CMK (cell line): ENCODE measurements at regions not wholly inside any gene's neighbourhood (a gene's known extent, or its start where the extent isn't known, plus 50 kb on each side); places are given as distances from the start of the nearest gene placed in this dataset.

Experiments used
- DNase-seq: peaks from one replicate; pipeline ENCODE4 v3.0.0-alpha.2; 2010; ENCODE audit warnings: low read depth

DNA sequence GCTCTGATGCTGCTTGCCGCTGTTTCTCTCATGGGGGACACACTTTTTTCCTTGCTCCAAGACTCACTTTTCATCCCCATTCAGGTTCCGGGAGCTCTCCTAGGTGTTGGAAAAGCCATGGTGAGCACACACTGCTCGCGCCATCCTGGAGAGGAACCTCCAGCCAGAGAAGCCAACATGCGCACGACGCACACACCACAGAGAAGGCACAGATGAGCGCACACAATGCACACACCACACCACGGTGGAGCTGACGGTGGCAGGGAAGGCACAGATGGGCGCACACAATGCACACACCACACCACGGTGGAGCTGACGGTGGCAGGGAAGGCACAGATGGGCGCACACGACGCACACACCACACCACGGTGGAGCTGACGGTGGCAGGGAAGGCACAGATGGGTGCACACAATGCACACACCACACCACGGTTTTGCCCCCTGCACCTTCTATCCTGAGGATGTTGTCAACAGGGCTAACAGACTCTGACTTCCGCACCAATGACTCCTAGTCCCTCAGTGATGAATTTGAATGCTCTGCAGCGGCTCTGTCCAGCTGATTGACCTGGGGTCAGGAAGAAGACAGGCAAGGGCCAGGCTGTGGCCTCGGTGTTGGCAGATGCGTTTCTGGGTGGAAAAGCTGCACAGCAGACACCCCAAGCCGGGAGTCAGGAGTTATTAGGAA lies 154.7 kb downstream of the ERMARD start:
- no peak for DNase-seq

DNA sequence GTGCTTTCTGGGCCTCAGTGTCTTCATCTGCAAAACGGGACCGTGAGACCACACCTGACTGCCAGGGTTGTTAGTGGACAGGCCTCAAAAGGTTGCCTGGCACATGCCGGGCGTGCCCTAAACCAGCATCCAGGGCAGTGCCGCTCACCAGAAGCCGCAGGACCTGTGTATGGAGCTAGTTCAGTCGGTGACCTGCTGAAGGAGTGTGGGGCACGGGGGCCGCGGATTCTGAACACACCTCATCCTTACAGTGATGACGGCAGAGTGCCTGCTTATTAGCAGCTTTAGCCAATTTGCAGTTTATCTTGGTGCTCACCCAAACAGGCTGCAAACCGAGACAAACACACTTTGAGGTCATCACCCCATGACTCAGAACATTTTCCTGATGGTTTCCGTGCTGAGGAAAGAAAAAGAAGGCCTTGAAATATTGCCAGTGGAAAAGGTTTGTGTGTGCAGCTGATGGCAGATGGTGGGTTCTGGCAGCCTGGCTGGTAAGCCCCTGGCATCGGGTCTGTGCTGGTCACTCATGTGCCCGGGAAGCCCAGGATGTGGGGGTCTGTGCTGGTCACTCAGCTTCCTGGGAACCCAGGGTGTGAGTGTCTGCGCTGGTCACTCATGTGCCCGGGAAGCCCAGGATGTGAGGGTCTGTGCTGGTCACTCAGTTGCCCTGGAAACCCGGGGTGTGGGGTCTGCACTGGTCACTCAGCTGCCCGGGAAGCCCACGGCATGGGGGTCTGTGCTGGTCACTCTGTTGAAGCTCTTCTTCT lies 153.8 kb downstream of the ERMARD start:
- DNase-seq, result no peak

DNA sequence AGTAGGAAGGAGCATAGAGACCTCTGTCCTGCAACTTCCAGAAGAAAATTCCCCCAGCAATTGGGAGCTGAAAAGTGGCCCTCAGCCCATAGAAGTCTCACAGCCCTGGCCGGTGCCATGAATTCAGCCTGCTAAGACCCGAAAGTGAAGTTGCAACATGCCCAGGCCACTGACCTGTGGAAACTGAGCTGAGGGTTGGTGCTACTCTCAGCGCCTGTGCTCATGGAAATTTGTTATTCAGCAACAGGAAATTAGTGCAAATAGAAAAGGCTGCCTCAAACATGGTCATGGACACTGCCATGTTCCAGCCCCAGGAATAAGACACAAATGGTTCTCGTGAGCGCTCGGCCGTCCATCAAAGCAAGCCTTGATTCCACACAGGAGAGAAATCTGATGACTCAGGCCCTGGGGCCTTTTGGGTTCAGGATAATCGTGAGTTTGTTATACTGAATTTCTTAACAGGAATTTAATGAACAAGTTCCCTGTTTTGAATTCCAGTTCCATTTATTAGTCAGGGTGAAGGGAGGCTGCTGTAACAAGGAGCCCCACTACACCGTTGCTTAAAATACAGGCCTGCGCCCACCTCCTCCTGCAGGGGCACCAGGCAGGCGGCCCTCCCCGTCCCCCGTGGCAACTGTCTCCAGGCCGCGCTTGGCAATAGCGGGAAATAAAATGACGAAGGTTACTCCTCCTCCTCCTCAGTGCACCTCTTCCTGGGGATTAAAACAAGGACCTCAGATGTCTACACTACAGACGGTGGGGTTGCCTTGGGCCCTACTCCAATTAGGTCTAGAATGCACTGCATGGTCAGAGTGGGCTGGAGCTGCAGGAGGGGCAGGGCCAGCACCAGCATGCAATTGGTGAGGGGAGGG lies 152.9 kb downstream of the ERMARD start:
- DNase-seq, result no peak

DNA sequence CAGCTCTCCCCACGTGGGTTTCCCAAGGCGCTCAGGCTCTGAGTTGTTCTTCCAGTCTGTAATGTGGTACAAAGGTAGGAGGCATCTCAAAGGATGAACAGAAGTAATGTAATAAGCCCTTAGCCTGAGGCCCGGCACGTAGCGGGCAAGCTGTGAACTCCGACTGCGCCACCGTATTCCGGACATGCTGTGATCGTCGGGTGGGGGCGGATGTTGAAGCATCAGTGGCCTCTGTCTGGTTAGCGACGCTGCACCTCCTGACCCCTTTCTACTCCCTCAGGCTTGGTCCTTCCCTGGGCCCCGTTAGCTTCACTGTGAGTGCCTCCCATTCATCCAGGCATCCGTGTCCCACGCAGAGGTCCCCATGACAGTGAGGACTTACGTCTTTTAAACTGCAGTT lies 151.7 kb downstream of the ERMARD start:
- DNase-seq, result no peak

DNA sequence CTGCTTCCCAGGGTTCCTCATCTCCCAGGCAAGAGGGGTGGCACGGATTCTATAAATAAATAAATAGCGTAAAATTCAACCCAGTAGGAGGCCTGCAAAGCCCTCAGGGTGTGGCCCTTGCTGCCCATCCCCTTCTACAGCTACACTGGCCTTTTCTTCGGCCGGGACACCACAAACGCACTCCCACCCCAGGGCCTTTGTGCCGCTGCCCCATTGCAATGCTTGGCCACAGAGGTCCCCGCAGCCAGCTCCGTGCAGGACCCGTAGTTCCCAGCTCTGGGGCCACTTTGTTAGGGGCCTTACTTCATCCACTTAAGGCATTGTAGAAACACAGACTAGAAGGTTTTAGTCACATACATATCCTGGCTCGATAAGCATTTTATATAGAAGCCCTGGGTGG lies 151.2 kb downstream of the ERMARD start:
- DNase-seq, result no peak

DNA sequence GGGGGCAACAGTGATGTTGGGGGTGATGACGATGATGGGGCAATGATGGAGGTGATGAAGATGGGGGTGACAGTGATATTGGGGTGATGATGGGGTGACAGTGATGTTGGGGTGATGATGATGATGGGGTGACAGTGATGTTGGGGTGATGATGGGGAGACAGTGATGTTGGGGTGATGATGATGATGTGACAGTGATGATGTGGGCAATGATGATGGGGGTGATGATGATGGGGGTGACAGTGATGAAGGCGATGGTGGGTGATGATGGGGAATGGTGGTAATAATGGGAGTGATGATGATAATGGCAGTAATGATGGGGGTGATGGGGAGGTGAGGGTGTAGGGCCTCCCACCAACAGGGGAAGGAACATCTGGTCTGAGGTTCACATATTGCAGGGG lies 150.6 kb downstream of the ERMARD start:
- no peak for DNase-seq

DNA sequence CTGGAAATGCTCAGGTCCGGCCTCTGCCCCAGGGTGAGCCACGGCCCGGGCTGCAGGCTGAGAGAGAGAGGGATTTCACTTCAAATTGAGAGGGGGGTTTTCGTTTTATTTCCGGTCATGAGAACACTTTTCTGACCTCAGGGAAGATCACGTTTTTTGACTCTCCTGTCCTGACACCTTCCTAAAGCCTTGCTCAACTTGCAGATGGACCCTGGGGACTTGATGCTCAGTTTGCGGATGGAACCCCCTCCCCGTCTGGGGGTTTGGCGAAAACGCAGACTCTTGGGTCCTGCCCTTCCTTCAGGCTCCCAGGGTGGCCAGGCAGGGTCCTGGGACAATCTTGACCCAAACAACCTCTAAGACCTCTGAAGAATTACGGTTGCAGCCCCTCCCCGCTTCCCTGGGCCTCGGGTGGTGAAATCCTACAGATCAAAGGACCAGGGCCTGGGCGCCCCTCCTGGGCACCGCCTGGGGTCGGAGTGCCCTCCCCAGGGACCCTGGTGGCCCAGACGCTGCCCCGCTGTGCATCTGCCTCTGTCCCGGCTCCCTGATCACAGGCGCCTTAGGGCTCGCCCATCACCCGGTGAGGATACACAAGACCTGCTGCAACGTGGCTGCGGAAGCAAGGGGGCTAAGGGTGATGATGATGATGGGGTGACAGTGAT lies 148.2 kb downstream of the ERMARD start:
- no peak for DNase-seq

DNA sequence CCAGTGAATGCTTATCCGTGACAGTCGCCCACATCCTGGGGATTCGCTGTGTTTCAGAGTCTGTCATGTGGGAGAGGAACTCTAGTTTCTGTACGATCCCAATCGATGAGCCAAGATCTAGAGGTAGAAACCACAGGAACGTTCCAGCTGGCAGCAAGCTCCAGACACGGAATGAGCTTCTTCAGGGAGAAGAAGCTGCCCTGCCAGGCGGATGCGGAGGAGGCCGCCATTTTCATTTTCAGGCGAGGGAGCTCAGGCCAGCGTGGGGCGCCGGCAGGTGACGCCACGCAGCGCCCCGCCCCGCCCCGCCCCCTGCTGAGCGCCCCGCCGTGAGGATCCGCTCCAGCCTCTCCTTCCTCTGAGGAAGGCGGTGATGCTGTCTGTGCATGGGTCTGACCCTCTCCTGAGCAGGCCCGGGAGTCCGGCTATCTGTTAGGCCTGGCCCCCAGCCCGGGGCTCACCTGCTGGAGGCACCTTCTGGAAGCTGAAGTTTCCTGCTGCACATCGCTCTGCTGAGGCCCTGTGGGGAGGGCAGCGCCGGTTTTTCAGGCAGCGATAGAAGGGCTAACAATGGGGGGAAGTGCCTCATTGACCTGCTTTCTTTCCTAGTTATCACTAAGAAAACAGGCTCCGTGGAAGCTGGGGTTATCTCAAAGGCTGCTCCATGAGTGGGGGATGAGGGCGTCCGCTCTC lies 147.5 kb downstream of the ERMARD start:
- DNase-seq, result no peak

DNA sequence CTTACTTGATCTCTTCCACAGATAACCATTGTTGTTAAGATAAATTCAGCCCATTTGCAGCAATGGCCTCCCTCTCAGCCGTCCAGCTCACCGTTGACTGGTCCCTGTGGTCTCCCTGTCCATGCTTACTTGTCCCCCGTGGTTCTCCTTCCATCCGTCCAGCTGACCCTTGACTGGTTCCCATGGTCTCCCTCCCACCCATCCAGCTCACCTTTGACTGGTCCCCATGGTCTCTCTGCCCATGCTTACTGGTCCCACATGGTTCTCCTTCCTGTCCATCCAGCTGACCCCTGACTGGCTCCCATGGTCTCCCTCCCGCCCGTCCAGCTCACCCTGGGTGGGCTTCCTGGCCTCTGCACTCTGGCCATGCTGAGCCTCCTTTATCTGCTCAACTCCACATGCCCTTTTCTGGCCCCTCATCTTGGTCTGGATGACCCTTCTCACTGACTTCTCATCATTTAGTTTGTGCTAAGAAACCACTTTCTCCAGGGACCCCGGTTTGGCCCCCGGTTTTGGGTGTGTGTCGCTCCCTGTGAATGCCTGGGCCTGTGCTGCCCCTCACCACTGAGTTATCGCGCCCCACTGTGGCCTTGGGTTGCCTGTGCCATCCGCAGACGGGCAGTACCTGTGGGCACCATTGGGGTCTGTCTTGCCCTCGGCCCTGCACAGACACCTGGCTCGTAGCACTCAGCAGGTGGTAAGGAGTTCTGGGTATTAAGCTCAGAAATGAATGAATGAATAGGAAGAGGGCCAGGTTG lies 146.4 kb downstream of the ERMARD start:
- no peak for DNase-seq

DNA sequence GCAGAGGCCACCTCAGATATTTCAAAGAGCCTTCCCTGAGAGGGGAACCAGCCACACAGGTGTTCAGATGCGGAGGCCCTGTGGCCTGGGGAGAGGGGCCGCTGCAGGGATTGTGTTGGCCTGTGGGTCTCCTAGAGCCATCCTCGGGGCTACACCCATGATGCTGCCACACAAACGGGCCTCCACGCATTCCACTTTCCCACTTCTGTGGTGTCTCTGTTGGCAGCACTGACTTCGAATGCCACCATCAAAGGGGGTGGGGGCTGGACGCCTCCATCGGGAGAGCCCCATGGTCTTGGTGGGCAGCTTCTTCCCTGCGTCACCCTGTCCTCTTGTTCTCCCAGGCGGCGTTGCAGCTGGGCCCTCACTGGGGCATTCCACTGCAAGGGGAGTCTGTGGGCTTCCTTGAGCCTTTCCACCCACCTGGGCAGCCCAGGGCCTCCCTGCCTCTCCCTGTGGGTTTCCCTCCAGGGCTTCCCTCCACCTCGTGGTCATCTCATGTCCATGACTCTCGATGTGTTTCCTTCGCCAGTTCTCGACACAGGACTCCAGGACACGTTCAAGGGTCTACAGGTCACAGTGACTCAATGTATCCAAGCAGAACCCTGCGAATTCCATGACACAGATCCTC lies 145.5 kb downstream of the ERMARD start:
- DNase-seq, result no peak

DNA sequence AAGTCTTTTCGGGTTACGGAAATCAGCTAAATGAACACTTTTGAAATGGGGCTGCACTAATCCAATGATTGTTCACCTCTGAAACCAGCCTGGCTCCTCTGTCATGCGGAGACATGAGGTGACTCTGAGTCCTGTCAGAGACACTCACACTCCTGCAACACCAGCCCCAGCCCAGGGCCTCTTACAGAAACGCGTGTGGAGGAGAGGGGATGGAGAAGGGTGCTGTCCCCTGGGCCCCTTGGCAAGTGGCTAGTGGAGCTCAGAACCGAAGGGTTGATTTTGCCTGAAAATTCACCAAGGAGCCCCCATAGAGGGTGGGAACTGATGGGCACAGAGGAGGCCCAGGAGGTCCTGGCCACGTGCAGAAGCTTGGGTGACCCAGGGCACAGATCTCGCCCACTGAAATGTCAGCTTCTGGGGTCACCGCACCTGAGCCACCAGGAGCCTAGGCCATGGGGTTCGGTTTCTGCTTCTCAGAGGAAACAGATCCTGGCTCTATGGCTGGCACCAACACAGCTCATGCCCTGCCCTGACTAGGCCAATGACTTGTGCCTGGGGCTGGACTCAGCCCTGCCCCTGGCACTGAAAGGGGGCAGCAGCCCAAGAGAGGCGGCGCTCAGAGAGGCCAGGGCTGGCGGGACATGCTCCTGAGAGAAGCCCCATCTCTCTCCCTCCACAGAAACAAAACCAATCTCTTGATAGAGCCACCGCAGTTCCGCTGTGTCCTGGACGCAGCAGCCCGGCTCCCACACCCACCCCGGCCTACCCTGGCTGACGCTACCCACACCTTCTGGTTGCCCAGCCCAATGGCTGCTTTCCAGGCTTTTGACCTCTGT lies 144.7 kb downstream of the ERMARD start:
- DNase-seq, result no peak

DNA sequence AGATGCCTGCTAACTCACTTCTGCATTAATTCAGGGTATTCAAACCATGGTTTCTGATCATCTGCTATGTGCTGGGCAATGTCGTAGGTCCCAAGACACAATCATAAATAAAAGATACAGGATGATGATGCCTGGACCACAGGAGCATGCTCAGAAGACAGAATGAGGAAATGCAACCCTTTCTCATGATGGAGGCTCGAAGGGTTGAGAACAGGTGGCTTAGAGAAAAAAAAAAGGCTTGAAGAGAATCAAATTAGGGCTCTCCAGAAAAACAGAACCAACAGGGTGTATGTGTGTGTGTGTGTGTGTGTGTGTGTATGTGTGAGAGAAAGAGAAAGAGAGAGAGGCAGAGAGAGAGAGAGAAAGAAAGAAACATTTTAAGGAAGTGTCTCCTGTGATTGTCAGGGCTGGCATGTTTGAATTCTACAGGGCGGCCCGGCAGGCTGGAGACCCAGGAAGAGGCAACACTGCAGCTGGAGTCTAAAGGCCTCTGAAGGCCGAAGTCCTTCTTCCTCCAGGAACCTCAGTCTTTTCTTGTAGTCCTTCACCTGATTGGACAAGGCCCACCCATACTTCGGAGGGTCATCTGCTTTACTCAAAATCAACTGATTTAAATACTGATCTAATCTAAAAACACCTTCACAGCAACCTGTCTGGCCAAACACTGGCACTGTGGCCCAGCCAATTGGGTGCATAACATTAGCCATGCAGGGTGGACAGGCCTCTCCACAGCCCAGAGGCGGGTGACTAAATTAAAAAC lies 143.8 kb downstream of the ERMARD start:
- DNase-seq, result no peak

DNA sequence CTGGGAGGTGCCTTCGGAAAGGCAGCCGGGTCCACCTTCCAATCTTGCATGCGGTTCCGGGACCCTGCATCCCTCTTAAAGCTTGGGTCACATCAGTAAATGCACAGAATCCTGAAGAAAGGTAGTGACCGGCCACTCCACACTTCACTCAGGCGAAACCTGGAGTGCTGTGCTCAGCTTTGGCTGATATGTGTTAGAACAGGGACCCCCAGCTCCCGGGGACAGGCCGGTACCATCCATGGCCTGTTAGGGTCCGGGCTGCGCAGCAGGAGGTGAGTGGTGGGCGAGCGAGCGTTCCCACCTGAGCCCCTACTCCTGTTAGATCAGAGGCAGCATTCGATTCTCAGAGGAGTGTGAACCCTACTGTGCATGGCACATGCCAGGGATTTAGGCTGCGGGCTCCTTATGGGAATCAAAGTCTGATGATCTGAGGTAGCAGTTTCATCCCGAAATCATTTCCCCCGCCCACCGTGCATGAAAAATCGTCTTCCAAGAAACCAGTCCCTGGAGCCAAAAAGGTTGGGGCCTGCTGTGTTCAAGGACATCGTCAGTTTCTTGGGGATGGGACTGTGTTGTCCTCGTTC lies 143.0 kb downstream of the ERMARD start:
- no peak for DNase-seq

DNA sequence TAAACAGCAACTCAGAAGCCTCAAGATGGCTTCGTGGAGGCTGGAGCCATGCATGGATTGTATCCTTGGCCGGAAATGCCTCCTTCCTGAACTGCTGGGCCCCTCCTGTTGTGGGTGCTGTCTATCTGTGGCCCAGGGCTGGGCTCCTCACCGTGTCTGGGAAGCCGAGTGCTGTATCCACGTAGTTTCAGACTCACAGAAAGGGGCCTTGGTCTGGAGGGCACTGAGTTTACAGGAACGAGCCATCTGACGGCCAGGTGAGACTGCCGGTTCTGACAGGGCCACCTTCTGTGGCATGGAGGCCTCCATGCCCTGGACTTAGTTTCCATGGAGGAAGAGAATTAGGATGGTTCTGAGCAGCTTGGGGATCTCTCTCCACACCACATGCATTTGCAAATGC lies 142.2 kb downstream of the ERMARD start:
- DNase-seq, result no peak

DNA sequence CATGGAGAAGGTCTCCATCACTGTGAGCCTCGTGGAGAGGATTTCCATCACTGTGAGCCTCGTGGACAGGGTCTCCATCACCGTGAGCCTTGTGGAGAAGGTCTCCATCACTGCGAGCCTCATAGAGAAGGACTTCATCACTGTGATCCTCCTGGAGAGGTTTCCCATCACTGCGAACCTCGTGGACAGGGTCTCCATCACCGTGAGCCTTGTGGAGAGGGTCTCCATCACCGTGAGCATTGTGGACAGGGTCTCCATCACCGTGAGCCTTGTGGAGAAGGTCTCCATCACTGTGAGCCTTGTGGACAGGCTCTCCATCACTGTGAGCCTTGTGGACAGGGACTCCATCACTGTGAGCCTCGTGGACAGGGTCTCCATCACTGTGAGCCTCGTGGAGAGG lies 140.4 kb downstream of the ERMARD start:
- no peak for DNase-seq

DNA sequence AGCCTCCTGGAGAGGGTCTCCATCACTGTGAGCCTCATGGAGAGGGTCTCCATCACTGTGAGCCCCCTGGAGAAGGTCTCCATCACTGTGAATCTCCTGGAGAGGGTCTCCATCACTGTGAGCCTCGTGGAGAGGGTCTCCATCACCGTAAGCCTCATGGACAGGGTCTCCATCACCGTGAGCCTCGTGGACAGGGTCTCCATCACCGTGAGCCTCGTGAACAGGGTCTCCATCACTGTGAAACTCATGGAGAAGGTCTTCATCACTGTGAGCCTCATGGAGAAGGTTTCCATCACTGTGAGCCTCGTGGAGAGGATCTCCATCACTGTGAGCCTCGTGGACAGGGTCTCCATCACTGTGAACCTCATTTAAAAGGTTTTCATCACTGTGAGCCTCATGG lies 140.0 kb downstream of the ERMARD start:
- no peak for DNase-seq

DNA sequence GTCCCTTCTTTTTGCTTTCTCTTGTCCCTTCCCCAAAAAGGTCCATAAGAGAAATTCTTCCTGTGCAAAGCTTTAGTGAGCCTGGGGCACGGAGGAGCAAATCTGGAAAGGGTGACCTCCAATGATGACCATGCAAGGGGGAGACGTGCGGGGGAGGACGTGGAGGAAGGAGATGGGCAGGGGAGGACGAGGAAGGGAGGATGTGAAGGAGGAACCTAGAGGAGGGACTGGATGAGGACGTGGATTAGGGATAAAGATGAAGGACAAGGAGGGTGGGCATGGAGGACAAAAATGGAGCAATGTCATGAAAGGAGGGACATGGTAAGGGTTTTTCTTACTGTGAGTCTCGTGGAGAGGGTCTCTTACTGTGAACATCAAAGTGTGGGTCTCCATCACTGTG lies 139.5 kb downstream of the ERMARD start:
- no peak for DNase-seq

DNA sequence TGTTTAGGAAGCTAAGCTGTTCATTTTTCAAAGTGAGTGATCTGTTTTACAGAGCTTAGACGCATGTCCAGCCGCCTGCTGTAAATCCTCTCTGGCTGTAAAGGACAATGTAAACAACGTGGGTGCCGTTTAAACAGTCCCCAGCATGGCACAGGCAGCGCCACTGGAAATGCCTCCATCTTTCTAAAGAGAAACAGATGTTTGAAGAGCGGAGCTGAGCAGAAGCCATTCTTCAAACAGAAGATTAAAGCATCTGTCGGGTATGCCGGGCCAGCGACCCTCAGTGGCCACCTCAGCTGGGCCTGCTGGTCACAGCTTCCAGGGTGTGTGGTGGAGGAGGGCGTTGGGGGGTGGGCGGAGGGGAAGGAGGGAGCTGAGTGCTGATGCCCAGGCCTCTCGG lies 138.6 kb downstream of the ERMARD start:
- DNase-seq, result no peak
